ENCODE measurements at regions not wholly inside any gene's neighbourhood (a gene's known extent, or its start where the extent isn't known, plus 50 kb on each side); places are given as distances from the start of the nearest gene placed in this dataset.

- no peak for DNase-seq (ENCODE audit: low spot score)
Observed at GRCh38 chrX:45745479-45745878, 544.8 kb upstream of the DIPK2B start.

GRCh38 chrX:45743906-45744625 is 543.4 kb upstream of the DIPK2B start:
- no peak for DNase-seq (ENCODE audit: low spot score)

- DNase-seq (ENCODE audit: low spot score): peak; percentile 52
Observed at GRCh38 chrX:45743081-45743533, 542.4 kb upstream of the DIPK2B start.

- DNase-seq (ENCODE audit: low spot score): no peak
Observed at GRCh38 chrX:45740291-45740690, 539.6 kb upstream of the DIPK2B start.

- DNase-seq (ENCODE audit: low spot score): no peak
Observed at GRCh38 chrX:45735571-45735970, 534.9 kb upstream of the DIPK2B start.

- DNase-seq (ENCODE audit: low spot score): no peak
Observed at GRCh38 chrX:45731448-45731847, 530.8 kb upstream of the DIPK2B start.

- no peak for DNase-seq (ENCODE audit: low spot score)
Observed at GRCh38 chrX:45727761-45728160, 527.1 kb upstream of the DIPK2B start.

- DNase-seq (ENCODE audit: low spot score): no peak
Observed at GRCh38 chrX:45722471-45722870, 521.8 kb upstream of the DIPK2B start.

GRCh38 chrX:45719751-45720501 is 519.2 kb upstream of the DIPK2B start:
- DNase-seq (ENCODE audit: low spot score): no peak

- no peak for DNase-seq (ENCODE audit: low spot score)
Observed at GRCh38 chrX:45718676-45719075, 518.0 kb upstream of the DIPK2B start.

GRCh38 chrX:45716750-45717149 is 516.1 kb upstream of the DIPK2B start:
- no peak for DNase-seq (ENCODE audit: low spot score)

- no peak for DNase-seq (ENCODE audit: low spot score)
Observed at GRCh38 chrX:45715748-45716147, 515.1 kb upstream of the DIPK2B start.

GRCh38 chrX:45714866-45715265 is 514.2 kb upstream of the DIPK2B start:
- DNase-seq (ENCODE audit: low spot score): peak; percentile 41

- peak; percentile 31 for DNase-seq (ENCODE audit: low spot score)
Observed at GRCh38 chrX:45712067-45712466, 511.4 kb upstream of the DIPK2B start.

GRCh38 chrX:45711231-45711630 is 510.6 kb upstream of the DIPK2B start:
- peak; percentile 36 for DNase-seq (ENCODE audit: low spot score)

GRCh38 chrX:45710081-45710801 is 509.6 kb upstream of the DIPK2B start:
- DNase-seq (ENCODE audit: low spot score): peak; percentile 81

GRCh38 chrX:45709381-45709780 is 508.7 kb upstream of the DIPK2B start:
- DNase-seq (ENCODE audit: low spot score): no peak

- no peak for DNase-seq (ENCODE audit: low spot score)
Observed at GRCh38 chrX:45699158-45699557, 498.5 kb upstream of the DIPK2B start.

- peak; percentile 79 for DNase-seq (ENCODE audit: low spot score)
Observed at GRCh38 chrX:45697591-45697990, 496.9 kb upstream of the DIPK2B start.

- no peak for DNase-seq (ENCODE audit: low spot score)
Observed at GRCh38 chrX:45696736-45697135, 496.1 kb upstream of the DIPK2B start.

- DNase-seq (ENCODE audit: low spot score): no peak
Observed at GRCh38 chrX:45689971-45690370, 489.3 kb upstream of the DIPK2B start.

GRCh38 chrX:45683914-45684313 is 483.2 kb upstream of the DIPK2B start:
- DNase-seq (ENCODE audit: low spot score): no peak

- DNase-seq (ENCODE audit: low spot score): no peak
Observed at GRCh38 chrX:45681891-45682290, 481.2 kb upstream of the DIPK2B start.

All from AG08395 (cell line).